ENCODE measurements at regions not wholly inside any gene's neighbourhood (a gene's known extent, or its start where the extent isn't known, plus 50 kb on each side); places are given as distances from the start of the nearest gene placed in this dataset.

GRCh38 chr21:26784974-26785373 is 60.2 kb downstream of the ADAMTS1 start:
- TF ChIP-seq CTCF (IDR thresholded peaks at IDR 0.05; ENCODE audit: poor library complexity, severe bottlenecking) (no peak), EP300 (conservative IDR thresholded peaks at IDR 0.05; ENCODE audit: poor library complexity, severe bottlenecking) (no peak), TAF1 (IDR thresholded peaks at IDR 0.05; ENCODE audit: low read depth) (no peak), RAD21 (conservative IDR thresholded peaks at IDR 0.05) (no peak), EZH2 (IDR thresholded peaks at IDR 0.05; ENCODE audit: borderline replicate concordance, insufficient read depth, low read length, poor library complexity, severe bottlenecking) (no peak), REST (IDR thresholded peaks at IDR 0.05; ENCODE audit: borderline replicate concordance) (no peak), POLR2AphosphoS5 (IDR thresholded peaks at IDR 0.05) (no peak)
